Transverse colon (tissue), 3 donors: ENCODE measurements at regions not wholly inside any gene's neighbourhood (a gene's known extent, or its start where the extent isn't known, plus 50 kb on each side); places are given as distances from the start of the nearest gene placed in this dataset.

ENCODE experiments used
- CTCF ChIP-seq, 5 experiments: fragments of 200-600 bp in 3 of 5; fragments of 450-650 bp in 2 of 5; sonication (generic) in 3 of 5; IDR thresholded peaks; 1 replicate in 2 of 5; 2 replicates in 3 of 5; pipeline ENCODE4 v1.5.1; 2016 to 2017; ENCODE audit warnings: antibody characterized with exemption in 5 of 5, inconsistent platforms in 3 of 5, mild to moderate bottlenecking in 2 of 5, moderate library complexity in 1 of 5
- EP300 ChIP-seq: sonication (generic); formaldehyde crosslinking; IDR thresholded peaks from one replicate; pipeline ENCODE4 v1.6.1; 2017; ENCODE audit warnings: antibody characterized with exemption, low read depth

- TF ChIP-seq CTCF (IDR thresholded peaks at IDR 0.05), result no peak
- no peak for TF ChIP-seq EP300
Observed at GRCh38 chr4:184900184-184900583, 74.4 kb upstream of the ACSL1 start.
